Epithelial cell of proximal tubule (primary cell): ENCODE measurements at regions not wholly inside any gene's neighbourhood (a gene's known extent, or its start where the extent isn't known, plus 50 kb on each side); places are given as distances from the start of the nearest gene placed in this dataset.
A peak's percentile ranks its signal among the peaks of the same experiment; 100 is the strongest.
"Not testable (repeated sequence)": the region's sequence is repeated elsewhere in the genome, so short reads cannot be mapped to it uniquely, and the experiment has no call there.

ENCODE experiments used
- DNase-seq: peaks from one replicate; pipeline ENCODE4 v3.0.0-alpha.2; 2011; ENCODE audit warnings: low read depth
- H3K4me3 ChIP-seq: 2 replicates; pipeline ENCODE4 v1.5.1; 2011; ENCODE audit warnings: low read depth, mild to moderate bottlenecking, low read length
- TF ChIP-seq, protein P1 (sequence below): conservative IDR thresholded peaks from 2 replicates; pipeline ENCODE4 v1.5.1; 2012; ENCODE audit warnings: low read depth, mild to moderate bottlenecking, low read length

DNA sequence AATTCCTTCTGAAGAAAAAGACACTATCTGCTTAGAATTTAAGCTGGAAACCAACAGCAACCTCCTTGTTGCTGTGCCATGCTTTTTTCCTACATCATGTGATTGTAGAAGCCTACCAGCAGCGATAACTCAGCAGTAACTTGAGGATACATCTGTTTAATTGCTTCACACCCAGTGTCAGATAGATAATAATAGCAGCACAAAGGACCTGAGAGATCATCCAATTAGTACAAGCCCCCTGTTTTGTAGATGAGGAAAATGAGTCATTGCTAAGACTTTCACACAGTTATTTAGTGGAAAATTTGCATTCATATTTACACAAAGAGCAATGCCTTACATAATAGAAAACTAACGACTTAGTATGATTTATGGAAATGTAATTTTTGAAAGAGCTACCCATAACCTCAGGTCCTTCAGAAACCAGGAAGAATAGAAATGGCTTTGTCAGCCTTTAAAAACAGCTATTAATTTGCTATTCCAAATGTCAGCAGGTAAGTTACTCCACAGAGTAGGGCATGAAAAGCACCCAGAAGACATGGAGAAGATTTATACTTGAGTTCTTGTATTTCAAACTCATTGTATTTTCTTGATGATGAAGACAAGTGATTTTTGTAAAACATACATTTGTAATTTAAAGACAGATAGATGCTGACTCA lies 93.7 kb upstream of the SGCG start:
- TF ChIP-seq, protein P1, sequence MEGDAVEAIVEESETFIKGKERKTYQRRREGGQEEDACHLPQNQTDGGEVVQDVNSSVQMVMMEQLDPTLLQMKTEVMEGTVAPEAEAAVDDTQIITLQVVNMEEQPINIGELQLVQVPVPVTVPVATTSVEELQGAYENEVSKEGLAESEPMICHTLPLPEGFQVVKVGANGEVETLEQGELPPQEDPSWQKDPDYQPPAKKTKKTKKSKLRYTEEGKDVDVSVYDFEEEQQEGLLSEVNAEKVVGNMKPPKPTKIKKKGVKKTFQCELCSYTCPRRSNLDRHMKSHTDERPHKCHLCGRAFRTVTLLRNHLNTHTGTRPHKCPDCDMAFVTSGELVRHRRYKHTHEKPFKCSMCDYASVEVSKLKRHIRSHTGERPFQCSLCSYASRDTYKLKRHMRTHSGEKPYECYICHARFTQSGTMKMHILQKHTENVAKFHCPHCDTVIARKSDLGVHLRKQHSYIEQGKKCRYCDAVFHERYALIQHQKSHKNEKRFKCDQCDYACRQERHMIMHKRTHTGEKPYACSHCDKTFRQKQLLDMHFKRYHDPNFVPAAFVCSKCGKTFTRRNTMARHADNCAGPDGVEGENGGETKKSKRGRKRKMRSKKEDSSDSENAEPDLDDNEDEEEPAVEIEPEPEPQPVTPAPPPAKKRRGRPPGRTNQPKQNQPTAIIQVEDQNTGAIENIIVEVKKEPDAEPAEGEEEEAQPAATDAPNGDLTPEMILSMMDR: no peak
- no peak for DNase-seq
- no peak overlapping the region for H3K4me3 ChIP-seq

DNA sequence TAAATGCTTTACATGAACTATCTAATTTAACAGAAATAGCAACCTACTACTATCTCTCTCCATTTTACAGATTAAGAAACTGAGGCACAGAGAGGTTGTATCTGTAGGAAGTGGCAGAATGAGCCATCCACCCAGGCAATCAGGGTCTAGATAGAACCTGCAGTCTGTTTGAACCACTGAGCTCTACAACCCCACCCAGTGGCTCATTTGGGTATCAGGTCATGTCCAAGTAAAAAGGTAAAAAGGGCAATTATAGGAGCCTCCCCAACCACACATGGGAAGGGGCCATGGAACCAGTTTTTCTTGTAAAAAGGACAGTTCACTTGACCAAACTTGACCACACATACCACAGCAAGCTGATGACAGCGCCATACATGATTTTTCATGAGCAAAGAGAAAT lies 92.9 kb upstream of the SGCG start:
- no peak overlapping the region for H3K4me3 ChIP-seq
- TF ChIP-seq, protein P1: peak; percentile 80
- no peak for DNase-seq

DNA sequence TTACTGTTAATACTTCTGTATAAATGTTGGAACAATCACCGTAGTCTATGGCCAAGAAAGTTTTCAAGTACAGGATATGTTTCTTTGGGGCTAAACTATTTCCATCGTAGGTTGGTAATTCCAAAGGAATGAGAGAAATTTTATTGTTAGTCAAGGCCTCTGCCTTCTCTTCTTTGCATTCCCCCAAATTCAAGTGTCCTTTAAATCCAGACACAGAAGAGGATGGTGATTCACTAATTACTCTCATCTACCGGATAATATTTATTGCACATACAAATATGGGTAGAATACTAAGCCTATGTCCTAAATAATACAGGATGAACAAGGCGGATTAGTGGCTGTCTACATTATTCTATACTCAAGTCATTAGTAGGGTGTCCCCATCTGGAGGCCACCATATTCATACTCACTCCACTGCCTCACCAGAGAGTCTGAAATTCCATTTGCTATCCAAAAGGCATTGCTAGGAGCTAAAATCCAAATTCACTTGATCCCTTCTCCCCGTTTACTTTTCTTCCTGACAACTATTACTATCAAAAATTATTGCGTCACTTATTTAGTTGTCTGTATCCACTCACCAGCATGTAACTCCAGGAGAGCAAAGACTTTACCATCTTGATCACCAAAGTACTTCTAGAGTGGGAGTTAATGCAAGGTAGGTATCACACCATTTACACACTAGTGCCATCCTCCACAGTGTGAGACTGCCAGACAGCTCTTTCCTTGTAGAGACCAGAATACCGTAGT lies 82.4 kb upstream of the SGCG start:
- no peak overlapping the region for H3K4me3 ChIP-seq

DNA sequence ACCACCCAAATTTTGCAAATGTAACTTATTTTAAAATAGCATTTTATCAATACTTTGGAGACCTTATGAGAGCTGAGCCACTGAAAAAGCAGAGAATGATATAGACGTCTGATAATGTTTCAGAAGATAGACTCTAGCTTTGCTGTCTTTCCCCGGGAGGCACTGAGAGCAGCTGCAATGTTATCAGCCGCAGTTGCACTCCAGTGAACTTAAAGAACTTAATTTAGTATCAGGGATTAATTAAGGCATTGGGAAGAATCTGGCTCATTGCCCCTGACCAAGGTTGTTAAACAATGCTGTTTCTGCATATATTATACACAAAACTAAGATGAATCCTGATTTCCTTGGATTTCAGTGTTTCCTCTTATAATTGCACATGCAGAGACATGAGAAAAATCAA lies 75.7 kb upstream of the SGCG start:
- TF ChIP-seq, protein P1: no peak
- DNase-seq: no peak
- no peak overlapping the region for H3K4me3 ChIP-seq

More for the DNA sequence above, 82.4 kb upstream of the SGCG start:
- TF ChIP-seq, protein P1: no peak
- no peak for DNase-seq

DNA sequence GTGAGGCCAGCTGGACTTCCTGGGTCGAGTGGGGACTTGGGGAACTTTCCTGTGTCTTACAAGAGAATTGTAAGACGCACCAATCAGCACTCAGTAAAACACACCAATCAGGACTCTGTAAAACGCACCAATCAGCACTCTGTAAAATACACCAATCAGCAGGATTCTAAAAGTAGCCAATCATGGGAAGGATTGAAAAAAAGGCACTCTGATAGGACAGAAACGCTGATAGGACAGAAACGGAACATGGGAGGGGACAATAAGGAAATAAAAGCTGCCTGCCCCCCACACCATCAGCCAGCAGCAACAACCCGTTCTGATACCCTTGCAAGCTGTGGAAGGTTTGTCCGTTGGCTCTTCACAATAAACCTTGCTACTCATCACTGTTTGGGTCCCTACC lies 73.1 kb upstream of the SGCG start:
- TF ChIP-seq, protein P1: no peak
- no peak for DNase-seq
- H3K4me3 ChIP-seq: no peak overlapping the region

DNA sequence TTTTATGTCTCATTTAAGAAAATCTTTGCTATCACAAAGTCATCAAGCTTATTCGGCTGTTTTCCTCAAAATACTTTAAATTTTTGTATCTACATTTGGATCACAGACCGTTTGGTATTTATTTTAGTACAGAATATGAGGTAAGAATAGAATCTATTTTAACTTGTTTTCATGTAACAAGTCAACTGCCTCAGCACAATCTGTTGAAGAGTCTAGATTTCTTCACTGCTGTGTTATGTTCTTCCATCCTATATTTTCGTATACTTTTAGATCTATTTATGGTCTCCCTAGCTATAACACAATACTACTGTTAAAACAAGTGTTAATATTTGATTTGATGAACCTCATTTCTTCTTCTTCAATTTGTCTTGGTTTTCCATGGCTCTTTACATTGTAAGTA lies 61.6 kb upstream of the SGCG start:
- TF ChIP-seq, protein P1: no peak
- DNase-seq: no peak
- no peak overlapping the region for H3K4me3 ChIP-seq

DNA sequence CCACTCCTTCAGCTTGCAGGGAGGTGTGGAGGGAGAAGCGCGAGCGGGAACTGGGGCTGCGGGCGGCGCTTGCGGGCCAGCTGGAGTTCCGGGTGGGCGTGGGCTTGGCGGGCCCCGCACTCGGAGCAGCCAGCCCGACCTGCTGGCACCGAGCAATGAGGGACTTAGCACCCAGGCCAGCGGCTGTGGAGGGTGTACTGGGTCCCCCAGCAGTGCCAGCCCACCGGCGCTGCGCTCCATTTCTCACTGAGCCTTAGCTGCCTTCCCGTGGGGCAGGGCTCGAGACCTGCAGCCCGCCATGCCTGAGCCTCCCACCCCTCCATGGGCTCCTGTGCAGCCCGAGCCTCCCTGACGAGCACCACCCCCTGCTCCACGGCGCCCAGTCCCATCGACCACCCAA lies 53.2 kb upstream of the SGCG start:
- DNase-seq: not testable (repeated sequence)

More for the DNA sequence above, 53.2 kb upstream of the SGCG start:
- not testable (repeated sequence) for H3K4me3 ChIP-seq
